HCT116 (cell line): ENCODE measurements at regions not wholly inside any gene's neighbourhood (a gene's known extent, or its start where the extent isn't known, plus 50 kb on each side); places are given as distances from the start of the nearest gene placed in this dataset.

Source experiments
- ATAC-seq: fragments of 200-7000 bp; cut with Tn5 transposase; 2 replicates; pipeline ENCODE4 v1.9.1; 2020; ENCODE audit warnings: mild to moderate bottlenecking, moderate library complexity
- BruUV-seq: library from RNA; stranded (reverse); fragments of 400-500 nt; replicated peaks from 2 replicates; lab custom pipeline; 2021; lab: Mats Ljungman, UMichigan
- CTCF ChIA-PET: fragments of 300-600 bp; sonication (Branson Sonifier 250); formaldehyde crosslinking; loops from one replicate; lab custom pipeline; 2021; ENCODE audit warnings: antibody characterized with exemption; lab: Charles Lee
- POLR2A ChIA-PET: fragments of 300-600, 350-600 bp; sonication (Branson Sonifier 250); formaldehyde crosslinking; loops from one replicate; lab custom pipeline; 2021; ENCODE audit warnings: antibody characterized with exemption; lab: Charles Lee
- RAD21 ChIA-PET, 2 experiments: fragments of 300-600 bp; sonication (Branson Sonifier 250); formaldehyde crosslinking; loops; one replicate each; lab custom pipeline; 2023; ENCODE audit warnings: low total read pairs in 2 of 2; ENCODE audit not compliant: uncharacterized antibody in 2 of 2, unreplicated experiment in 2 of 2, low non-redundant PET in 1 of 2; lab: Charles Lee
- DNase-seq: peaks from one replicate; pipeline ENCODE4 v3.0.0-alpha.2; 2010; ENCODE audit warnings: low read depth, low spot score
- H2AFZ ChIP-seq: fragments of 200-600 bp; shearing (Covaris generic), sonication (generic); 2 replicates; pipeline ENCODE4 v1.6.1; 2017; ENCODE audit warnings: low read depth, mixed run types, mixed read lengths, antibody characterized with exemption, low read length; ENCODE audit not compliant: poor library complexity, severe bottlenecking
- H3K27ac ChIP-seq: 2 replicates; pipeline ENCODE4 v1.5.1; 2012; ENCODE audit warnings: low read depth, low read length
- H3K27me3 ChIP-seq: fragments of 200-600 bp; sonication (generic); 2 replicates; pipeline ENCODE4 v1.6.1; 2016; ENCODE audit warnings: mixed run types, low read length, mixed read lengths; ENCODE audit not compliant: insufficient read depth
- H3K36me3 ChIP-seq, 2 experiments: fragments of 200-500 bp in 1 of 2; fragments of 200-600 bp in 1 of 2; sonication (Bioruptor generic) in 1 of 2; sonication (generic) in 1 of 2; 2 replicates each; pipeline versions ENCODE4 v1.5.1 to v1.6.1; 2014 to 2016; ENCODE audit warnings: low read length in 2 of 2, inconsistent platforms in 1 of 2, mixed read lengths in 1 of 2, mixed run types in 1 of 2; ENCODE audit not compliant: insufficient read depth in 2 of 2, control insufficient read depth in 1 of 2
- H3K4me1 ChIP-seq, 2 experiments: fragments of 200-600 bp in 1 of 2; sonication (generic) in 1 of 2; 2 replicates each; pipeline versions ENCODE4 v1.5.1 to v1.6.1; 2012 to 2017; ENCODE audit warnings: low read length in 2 of 2, inconsistent platforms in 1 of 2, mild to moderate bottlenecking in 1 of 2, mixed read lengths in 1 of 2, mixed run types in 1 of 2, moderate library complexity in 1 of 2; ENCODE audit not compliant: insufficient read depth in 2 of 2, control insufficient read depth in 1 of 2
- H3K4me2 ChIP-seq: fragments of 200-600 bp; sonication (generic); 2 replicates; pipeline ENCODE4 v1.6.1; 2017; ENCODE audit warnings: mixed run types, low read length, mixed read lengths
- H3K4me3 ChIP-seq, 2 experiments: fragments of 200-600 bp in 1 of 2; sonication (generic) in 1 of 2; replicated peaks in 1 of 2; 2 replicates each; pipeline ENCODE4 v1.5.1; 2011 to 2016; ENCODE audit warnings: low read length in 2 of 2, control low read depth in 1 of 2, low read depth in 1 of 2, mild to moderate bottlenecking in 1 of 2, mixed read lengths in 1 of 2, mixed run types in 1 of 2
- H3K79me2 ChIP-seq: fragments of 200-600 bp; sonication (generic); 2 replicates; pipeline ENCODE4 v1.6.1; 2017; ENCODE audit warnings: mild to moderate bottlenecking, mixed run types, low read length, moderate library complexity, mixed read lengths; ENCODE audit not compliant: insufficient read depth
- H3K9ac ChIP-seq: fragments of 200-600 bp; sonication (generic); 2 replicates; pipeline ENCODE4 v1.6.1; 2016; ENCODE audit warnings: low read length, mixed read lengths
- H3K9me2 ChIP-seq: fragments of 200-600 bp; sonication (generic), shearing (Covaris generic); 2 replicates; pipeline ENCODE4 v1.6.1; 2017; ENCODE audit warnings: mixed run types, mild to moderate bottlenecking, moderate library complexity; ENCODE audit not compliant: insufficient read depth
- H3K9me3 ChIP-seq, 2 experiments: fragments of 200-500 bp in 1 of 2; fragments of 200-600 bp in 1 of 2; sonication (Bioruptor generic) in 1 of 2; sonication (generic) in 1 of 2; 2 replicates each; pipeline ENCODE4 v1.6.1; 2014 to 2017; ENCODE audit warnings: low read length in 2 of 2, mixed read lengths in 2 of 2, inconsistent platforms in 1 of 2, low read depth in 1 of 2, mild to moderate bottlenecking in 1 of 2, mixed run types in 1 of 2, moderate library complexity in 1 of 2; ENCODE audit not compliant: control insufficient read depth in 1 of 2, insufficient read depth in 1 of 2
- H4K20me1 ChIP-seq: fragments of 200-600 bp; sonication (generic), shearing (Covaris generic); 2 replicates; pipeline ENCODE4 v1.6.1; 2017; ENCODE audit warnings: mixed run types, mild to moderate bottlenecking, moderate library complexity; ENCODE audit not compliant: insufficient read depth
- CBX3 ChIP-seq: IDR thresholded peaks from 2 replicates; pipeline ENCODE4 v1.6.1; 2012; ENCODE audit warnings: low read depth
- EGR1 ChIP-seq: IDR thresholded peaks from 2 replicates; pipeline ENCODE4 v1.6.1; 2012; ENCODE audit warnings: low read depth
- ELF1 ChIP-seq: IDR thresholded peaks from 2 replicates; pipeline ENCODE4 v1.6.1; 2012; ENCODE audit warnings: low read depth, borderline replicate concordance
- EZH2 ChIP-seq: fragments of 200-600 bp; sonication (generic); IDR thresholded peaks from 2 replicates; pipeline ENCODE4 v1.6.1; 2017; ENCODE audit warnings: antibody characterized with exemption, mixed run types
- FOSL1 ChIP-seq: IDR thresholded peaks from 2 replicates; pipeline ENCODE4 v1.6.1; 2012; ENCODE audit warnings: low read depth
- JUND ChIP-seq: IDR thresholded peaks from 2 replicates; pipeline ENCODE4 v1.6.1; 2012
- POLR2A ChIP-seq: IDR thresholded peaks from 2 replicates; pipeline ENCODE4 v1.7.0; 2011; ENCODE audit warnings: borderline replicate concordance; ENCODE audit not compliant: insufficient read depth, insufficient read length; ENCODE audit errors: extremely low read depth
- POLR2AphosphoS5 ChIP-seq: IDR thresholded peaks from 2 replicates; pipeline ENCODE4 v1.6.1; 2011; ENCODE audit warnings: mild to moderate bottlenecking, low read depth, low read length, moderate library complexity
- RAD21 ChIP-seq: IDR thresholded peaks from 2 replicates; pipeline ENCODE4 v1.6.1; 2012; ENCODE audit warnings: low read depth, mild to moderate bottlenecking
- SIN3A ChIP-seq: IDR thresholded peaks from 2 replicates; pipeline ENCODE4 v1.6.1; 2012; ENCODE audit warnings: low read depth
- SP1 ChIP-seq: IDR thresholded peaks from 2 replicates; pipeline ENCODE4 v1.6.1; 2012; ENCODE audit warnings: low read depth
- SRF ChIP-seq: IDR thresholded peaks from 2 replicates; pipeline ENCODE4 v1.6.1; 2012; ENCODE audit warnings: low read depth
- YY1 ChIP-seq: IDR thresholded peaks from 2 replicates; pipeline ENCODE4 v1.6.1; 2011; ENCODE audit warnings: low read length, low read depth, moderate library complexity, mild to moderate bottlenecking; ENCODE audit not compliant: insufficient replicate concordance; ENCODE audit errors: extremely low read depth
- ZNF274 ChIP-seq: fragments of 200-500 bp; sonication (Bioruptor generic); IDR thresholded peaks from 2 replicates; pipeline ENCODE4 v1.6.1; 2014; ENCODE audit warnings: mild to moderate bottlenecking, low read depth, low read length, inconsistent platforms
- intact Hi-C: fragments of 100-400 bp; cut with micrococcal nuclease; formaldehyde crosslinking; loops from 2 replicates; pipeline ENCODE4 v1.10.0; 2022
- TF ChIP-seq, protein P1 (sequence below): IDR thresholded peaks from 2 replicates; pipeline ENCODE4 v1.6.1; 2011; ENCODE audit warnings: mild to moderate bottlenecking, low read length, moderate library complexity; ENCODE audit not compliant: insufficient replicate concordance; ENCODE audit errors: extremely low read depth
- TF ChIP-seq, protein P2 (sequence below): IDR thresholded peaks from 2 replicates; pipeline ENCODE4 v1.6.1; 2012
- TF ChIP-seq, protein P3 (sequence below): IDR thresholded peaks from 2 replicates; pipeline ENCODE4 v1.6.1; 2012

DNA sequence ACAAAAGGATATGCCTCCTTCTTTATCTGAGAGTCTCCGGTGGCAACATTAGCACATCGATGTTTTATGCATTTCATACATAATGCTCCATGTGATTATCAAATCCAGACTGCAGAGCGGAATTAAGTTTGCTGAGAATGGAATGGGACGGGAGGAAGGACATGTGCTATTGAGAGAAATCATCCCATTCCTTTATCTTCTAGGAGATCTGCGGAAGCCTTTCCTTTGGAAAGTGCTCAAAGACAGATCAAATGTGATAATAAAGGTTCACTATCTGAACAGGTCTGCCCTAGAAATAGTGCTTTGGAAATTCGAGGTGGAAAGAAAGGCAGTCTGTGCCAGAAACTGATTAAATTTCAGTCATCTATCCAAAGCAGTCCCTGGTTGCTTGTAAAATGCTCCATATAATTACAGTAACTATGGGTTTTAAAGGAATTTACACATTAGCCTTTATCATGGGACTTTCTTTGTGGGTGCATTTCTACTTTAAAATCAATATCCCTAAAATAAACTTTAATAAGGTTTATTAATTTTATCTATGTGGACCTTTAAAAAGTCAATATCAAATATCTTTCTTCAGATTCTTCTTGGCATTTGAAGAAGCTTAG is 473.5 kb upstream of the ADGRL2 start:
- RAD21 ChIA-PET: no interaction called here
- Histone ChIP-seq H3K9me2 (no peaks in the 10 kb centered on the region), H3K4me2 (no peak overlapping the region), H3K36me3 (no peaks in the 10 kb centered on the region), H3K9ac (no peak overlapping the region), H3K4me3 (no peak overlapping the region), H3K27me3 (no peaks in the 10 kb centered on the region), H2AFZ (no peak overlapping the region), H4K20me1 (no peaks in the 10 kb centered on the region), H3K79me2 (no peaks in the 10 kb centered on the region), H3K4me1 (no peaks in the 10 kb centered on the region; a peak in 1 of 4 replicates), H3K9me3 (no peaks in the 10 kb centered on the region), H3K27ac (no peak overlapping the region)
- CTCF ChIA-PET: no interaction called here
- no peak for DNase-seq
- TF ChIP-seq YY1 (no peak), POLR2AphosphoS5 (no peak), POLR2A (no peak), EZH2 (no peak), RAD21 (no peak), ZNF274 (no peak), SRF (no peak), FOSL1 (no peak), SP1 (no peak), JUND (no peak), CBX3 (no peak), EGR1 (no peak), SIN3A (no peak), ELF1 (no peak)
- TF ChIP-seq, protein P1, sequence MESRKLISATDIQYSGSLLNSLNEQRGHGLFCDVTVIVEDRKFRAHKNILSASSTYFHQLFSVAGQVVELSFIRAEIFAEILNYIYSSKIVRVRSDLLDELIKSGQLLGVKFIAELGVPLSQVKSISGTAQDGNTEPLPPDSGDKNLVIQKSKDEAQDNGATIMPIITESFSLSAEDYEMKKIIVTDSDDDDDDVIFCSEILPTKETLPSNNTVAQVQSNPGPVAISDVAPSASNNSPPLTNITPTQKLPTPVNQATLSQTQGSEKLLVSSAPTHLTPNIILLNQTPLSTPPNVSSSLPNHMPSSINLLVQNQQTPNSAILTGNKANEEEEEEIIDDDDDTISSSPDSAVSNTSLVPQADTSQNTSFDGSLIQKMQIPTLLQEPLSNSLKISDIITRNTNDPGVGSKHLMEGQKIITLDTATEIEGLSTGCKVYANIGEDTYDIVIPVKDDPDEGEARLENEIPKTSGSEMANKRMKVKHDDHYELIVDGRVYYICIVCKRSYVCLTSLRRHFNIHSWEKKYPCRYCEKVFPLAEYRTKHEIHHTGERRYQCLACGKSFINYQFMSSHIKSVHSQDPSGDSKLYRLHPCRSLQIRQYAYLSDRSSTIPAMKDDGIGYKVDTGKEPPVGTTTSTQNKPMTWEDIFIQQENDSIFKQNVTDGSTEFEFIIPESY: no peak
- TF ChIP-seq, protein P2, sequence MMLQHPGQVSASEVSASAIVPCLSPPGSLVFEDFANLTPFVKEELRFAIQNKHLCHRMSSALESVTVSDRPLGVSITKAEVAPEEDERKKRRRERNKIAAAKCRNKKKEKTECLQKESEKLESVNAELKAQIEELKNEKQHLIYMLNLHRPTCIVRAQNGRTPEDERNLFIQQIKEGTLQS: no peak
- TF ChIP-seq, protein P3, sequence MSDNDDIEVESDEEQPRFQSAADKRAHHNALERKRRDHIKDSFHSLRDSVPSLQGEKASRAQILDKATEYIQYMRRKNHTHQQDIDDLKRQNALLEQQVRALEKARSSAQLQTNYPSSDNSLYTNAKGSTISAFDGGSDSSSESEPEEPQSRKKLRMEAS: no peak
- intact Hi-C loops: no loop called here
- POLR2A ChIA-PET: no interaction called here
- BruUV-seq: no TSS peak
- ATAC-seq: no peak
